Nephron progenitor cell (in vitro differentiated cells): ENCODE measurements at regions not wholly inside any gene's neighbourhood (a gene's known extent, or its start where the extent isn't known, plus 50 kb on each side); places are given as distances from the start of the nearest gene placed in this dataset.

Experiments
- DNase-seq: peaks from one replicate; pipeline ENCODE4 v3.0.0; 2021
- H3K27ac Mint-ChIP-seq: 2 replicates; pipeline ENCODE4 v1.8.0; 2021; ENCODE audit warnings: mild to moderate bottlenecking, moderate library complexity, mixed read lengths
- H3K27me3 Mint-ChIP-seq: 2 replicates; pipeline ENCODE4 v1.8.0; 2021; ENCODE audit warnings: mild to moderate bottlenecking, low read depth, mixed read lengths; ENCODE audit not compliant: poor library complexity
- H3K36me3 Mint-ChIP-seq: 2 replicates; pipeline ENCODE4 v1.8.0; 2021; ENCODE audit warnings: low read depth, mixed read lengths
- H3K4me1 Mint-ChIP-seq: 2 replicates; pipeline ENCODE4 v1.8.0; 2021; ENCODE audit warnings: mixed read lengths
- H3K4me3 Mint-ChIP-seq: 2 replicates; pipeline ENCODE4 v1.8.0; 2021; ENCODE audit warnings: mild to moderate bottlenecking, moderate library complexity, mixed read lengths
- H3K9me3 Mint-ChIP-seq: 2 replicates; pipeline ENCODE4 v1.8.0; 2021; ENCODE audit warnings: mild to moderate bottlenecking, moderate library complexity, mixed read lengths
- CTCF ChIP-seq: fragments of 200-600 bp; sonication (generic); IDR thresholded peaks from 2 replicates; pipeline ENCODE4 v1.5.0; 2021; ENCODE audit warnings: antibody characterized with exemption

- TF ChIP-seq CTCF = no peak
- Mint-ChIP-seq H3K9me3 (no peaks in the 10 kb centered on the region), H3K4me1 (peaks cover 4% of the 10 kb centered on the region), H3K36me3 (no peaks in the 10 kb centered on the region), H3K4me3 (no peak overlapping the region), H3K27me3 (peaks cover 3% of the 10 kb centered on the region), H3K27ac (no peak overlapping the region)
- no peak for DNase-seq
Measured at GRCh38 chr18:55868909-55869308, 280.9 kb upstream of the TCF4 start.

GRCh38 chr18:55866886-55867285, 278.9 kb upstream of the TCF4 start:
- Mint-ChIP-seq H3K27ac (no peak overlapping the region), H3K36me3 (no peaks in the 10 kb centered on the region), H3K9me3 (no peaks in the 10 kb centered on the region), H3K27me3 (peaks cover 3% of the 10 kb centered on the region), H3K4me1 (peaks cover 4% of the 10 kb centered on the region), H3K4me3 (no peak overlapping the region)
- no peak for TF ChIP-seq CTCF
- DNase-seq = no peak

GRCh38 chr18:55866006-55866405, 278.0 kb upstream of the TCF4 start:
- Mint-ChIP-seq H3K4me3 (no peak overlapping the region), H3K4me1 (peaks cover 4% of the 10 kb centered on the region), H3K9me3 (no peaks in the 10 kb centered on the region), H3K27ac (no peak overlapping the region), H3K27me3 (no peaks in the 10 kb centered on the region), H3K36me3 (no peaks in the 10 kb centered on the region)
- DNase-seq = no peak
- no peak for TF ChIP-seq CTCF

- Mint-ChIP-seq H3K36me3 (no peaks in the 10 kb centered on the region), H3K9me3 (no peaks in the 10 kb centered on the region), H3K4me1 (peaks cover 6% of the 10 kb centered on the region), H3K27ac (no peak overlapping the region), H3K27me3 (no peaks in the 10 kb centered on the region), H3K4me3 (no peak overlapping the region)
- no peak for TF ChIP-seq CTCF
- DNase-seq = no peak
Measured at GRCh38 chr18:55864281-55864680, 276.3 kb upstream of the TCF4 start.

GRCh38 chr18:55863876-55864275, 275.9 kb upstream of the TCF4 start:
- no peak overlapping the region for H3K4me3 Mint-ChIP-seq
- DNase-seq = no peak
- TF ChIP-seq CTCF = no peak
- peaks cover 10% of the 10 kb centered on the region for H3K4me1 Mint-ChIP-seq
- H3K27me3 Mint-ChIP-seq = no peaks in the 10 kb centered on the region
- H3K36me3 Mint-ChIP-seq = no peaks in the 10 kb centered on the region
- no peak overlapping the region for H3K27ac Mint-ChIP-seq
- no peaks in the 10 kb centered on the region for H3K9me3 Mint-ChIP-seq

GRCh38 chr18:55863391-55863706, 275.4 kb upstream of the TCF4 start:
- no peak for TF ChIP-seq CTCF
- no peak overlapping the region for H3K27ac Mint-ChIP-seq
- DNase-seq = no peak
- H3K36me3 Mint-ChIP-seq = no peaks in the 10 kb centered on the region
- peaks cover 15% of the 10 kb centered on the region for H3K4me1 Mint-ChIP-seq
- H3K27me3 Mint-ChIP-seq = no peaks in the 10 kb centered on the region
- no peak overlapping the region for H3K4me3 Mint-ChIP-seq
- no peaks in the 10 kb centered on the region for H3K9me3 Mint-ChIP-seq
